ENCODE measurements at regions not wholly inside any gene's neighbourhood (a gene's known extent, or its start where the extent isn't known, plus 50 kb on each side); places are given as distances from the start of the nearest gene placed in this dataset.

DNA sequence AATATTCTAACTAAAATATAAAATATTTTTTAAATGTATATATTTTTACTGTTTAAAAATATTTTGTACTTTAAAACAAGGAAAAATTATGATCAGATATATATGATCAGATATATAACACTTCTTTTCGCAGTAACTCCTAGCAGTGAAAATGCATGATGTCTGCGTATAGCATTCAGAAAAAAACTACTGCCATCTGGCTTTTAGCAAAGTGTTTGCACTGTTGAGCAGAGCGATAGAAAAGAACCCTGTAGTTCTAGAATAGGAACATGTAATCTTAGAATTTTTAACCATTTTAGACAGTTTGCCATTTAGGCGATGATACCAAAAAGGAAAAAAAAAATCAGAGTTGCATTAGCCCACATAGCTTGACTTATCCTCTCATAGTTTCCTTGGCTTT is 370.4 kb upstream of the ANO3 start:
- TF ChIP-seq, protein P1, sequence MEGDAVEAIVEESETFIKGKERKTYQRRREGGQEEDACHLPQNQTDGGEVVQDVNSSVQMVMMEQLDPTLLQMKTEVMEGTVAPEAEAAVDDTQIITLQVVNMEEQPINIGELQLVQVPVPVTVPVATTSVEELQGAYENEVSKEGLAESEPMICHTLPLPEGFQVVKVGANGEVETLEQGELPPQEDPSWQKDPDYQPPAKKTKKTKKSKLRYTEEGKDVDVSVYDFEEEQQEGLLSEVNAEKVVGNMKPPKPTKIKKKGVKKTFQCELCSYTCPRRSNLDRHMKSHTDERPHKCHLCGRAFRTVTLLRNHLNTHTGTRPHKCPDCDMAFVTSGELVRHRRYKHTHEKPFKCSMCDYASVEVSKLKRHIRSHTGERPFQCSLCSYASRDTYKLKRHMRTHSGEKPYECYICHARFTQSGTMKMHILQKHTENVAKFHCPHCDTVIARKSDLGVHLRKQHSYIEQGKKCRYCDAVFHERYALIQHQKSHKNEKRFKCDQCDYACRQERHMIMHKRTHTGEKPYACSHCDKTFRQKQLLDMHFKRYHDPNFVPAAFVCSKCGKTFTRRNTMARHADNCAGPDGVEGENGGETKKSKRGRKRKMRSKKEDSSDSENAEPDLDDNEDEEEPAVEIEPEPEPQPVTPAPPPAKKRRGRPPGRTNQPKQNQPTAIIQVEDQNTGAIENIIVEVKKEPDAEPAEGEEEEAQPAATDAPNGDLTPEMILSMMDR (IDR thresholded peaks at IDR 0.05): no peak
- TF ChIP-seq POLR2AphosphoS5 (IDR thresholded peaks at IDR 0.05): no peak
- no peak for TF ChIP-seq POLR2A (IDR thresholded peaks at IDR 0.05)

All from upper lobe of left lung (tissue), 4 donors.